ENCODE measurements at regions not wholly inside any gene's neighbourhood (a gene's known extent, or its start where the extent isn't known, plus 50 kb on each side); places are given as distances from the start of the nearest gene placed in this dataset.

DNA sequence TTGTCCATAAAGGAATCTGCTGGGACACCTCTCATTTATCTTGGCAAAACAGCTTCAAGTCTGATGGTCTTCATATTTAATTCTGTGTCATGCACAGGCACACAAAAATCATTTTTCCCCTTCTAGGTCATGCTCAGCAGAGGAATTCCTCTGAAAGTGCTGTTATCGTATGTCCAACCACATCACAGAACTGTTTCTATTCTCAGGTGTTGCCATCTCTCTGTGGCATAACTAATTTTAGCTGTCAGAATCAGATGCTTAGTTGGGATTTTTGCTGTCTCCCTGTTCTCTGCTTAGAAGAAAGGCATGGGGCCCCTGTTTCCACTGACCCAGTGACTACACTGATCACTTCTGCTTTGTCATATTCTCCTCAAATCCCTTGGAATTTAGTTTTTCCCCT is 608.0 kb upstream of the EPHA7 start:
- Histone ChIP-seq H3K4me3 (ENCODE audit: low read length in 2 of 2) (no peak overlapping the region), H3K9me3 (ENCODE audit: control insufficient read depth in 2 of 2, low read length in 2 of 2) (no peaks in the 10 kb centered on the region), H3K27me3 (ENCODE audit: control insufficient read depth in 2 of 2, insufficient read depth in 2 of 2, low read length in 2 of 2) (no peaks in the 10 kb centered on the region), H3K9ac (ENCODE audit: low read depth in 1 of 2, low read length in 2 of 2) (no peak overlapping the region), H3K4me1 (ENCODE audit: control insufficient read depth in 2 of 2, insufficient read depth in 2 of 2, low read length in 2 of 2) (no peaks in the 10 kb centered on the region), H3K36me3 (ENCODE audit: control insufficient read depth in 2 of 2, insufficient read depth in 2 of 2, low read length in 2 of 2) (no peaks in the 10 kb centered on the region), H3K27ac (ENCODE audit: low read depth in 2 of 2, low read length in 2 of 2) (no peak overlapping the region)

- Histone ChIP-seq H3K36me3 (ENCODE audit: control insufficient read depth in 2 of 2, insufficient read depth in 2 of 2, low read length in 2 of 2) (no peaks in the 10 kb centered on the region), H3K27ac (ENCODE audit: low read depth in 2 of 2, low read length in 2 of 2) (no peak overlapping the region), H3K9me3 (ENCODE audit: control insufficient read depth in 2 of 2, low read length in 2 of 2) (no peaks in the 10 kb centered on the region), H3K27me3 (ENCODE audit: control insufficient read depth in 2 of 2, insufficient read depth in 2 of 2, low read length in 2 of 2) (no peaks in the 10 kb centered on the region), H3K9ac (ENCODE audit: low read depth in 1 of 2, low read length in 2 of 2) (no peak overlapping the region), H3K4me3 (ENCODE audit: low read length in 2 of 2) (no peak overlapping the region), H3K4me1 (ENCODE audit: control insufficient read depth in 2 of 2, insufficient read depth in 2 of 2, low read length in 2 of 2) (no peaks in the 10 kb centered on the region)
These were observed 607.2 kb upstream of the EPHA7 start for GRCh38 chr6:94026575-94026974.

- H3K4me3 ChIP-seq (ENCODE audit: low read length in 2 of 2): no peak overlapping the region
- no peaks in the 10 kb centered on the region for H3K27me3 ChIP-seq (ENCODE audit: control insufficient read depth in 2 of 2, insufficient read depth in 2 of 2, low read length in 2 of 2)
- H3K36me3 ChIP-seq (ENCODE audit: control insufficient read depth in 2 of 2, insufficient read depth in 2 of 2, low read length in 2 of 2): no peaks in the 10 kb centered on the region
- H3K9ac ChIP-seq (ENCODE audit: low read depth in 1 of 2, low read length in 2 of 2): no peak overlapping the region
- H3K27ac ChIP-seq (ENCODE audit: low read depth in 2 of 2, low read length in 2 of 2): no peak overlapping the region
- no peaks in the 10 kb centered on the region for H3K4me1 ChIP-seq (ENCODE audit: control insufficient read depth in 2 of 2, insufficient read depth in 2 of 2, low read length in 2 of 2)
- no peaks in the 10 kb centered on the region for H3K9me3 ChIP-seq (ENCODE audit: control insufficient read depth in 2 of 2, low read length in 2 of 2)
These were observed 586.5 kb upstream of the EPHA7 start for GRCh38 chr6:94005835-94006234.

GRCh38 chr6:93992976-93993375 is 573.6 kb upstream of the EPHA7 start:
- Histone ChIP-seq H3K27ac (ENCODE audit: low read depth in 2 of 2, low read length in 2 of 2) (no peak overlapping the region), H3K36me3 (ENCODE audit: control insufficient read depth in 2 of 2, insufficient read depth in 2 of 2, low read length in 2 of 2) (no peaks in the 10 kb centered on the region), H3K4me1 (ENCODE audit: control insufficient read depth in 2 of 2, insufficient read depth in 2 of 2, low read length in 2 of 2) (no peaks in the 10 kb centered on the region), H3K4me3 (ENCODE audit: low read length in 2 of 2) (no peak overlapping the region), H3K9ac (ENCODE audit: low read depth in 1 of 2, low read length in 2 of 2) (no peak overlapping the region), H3K9me3 (ENCODE audit: control insufficient read depth in 2 of 2, low read length in 2 of 2) (no peaks in the 10 kb centered on the region), H3K27me3 (ENCODE audit: control insufficient read depth in 2 of 2, insufficient read depth in 2 of 2, low read length in 2 of 2) (no peaks in the 10 kb centered on the region)

DNA sequence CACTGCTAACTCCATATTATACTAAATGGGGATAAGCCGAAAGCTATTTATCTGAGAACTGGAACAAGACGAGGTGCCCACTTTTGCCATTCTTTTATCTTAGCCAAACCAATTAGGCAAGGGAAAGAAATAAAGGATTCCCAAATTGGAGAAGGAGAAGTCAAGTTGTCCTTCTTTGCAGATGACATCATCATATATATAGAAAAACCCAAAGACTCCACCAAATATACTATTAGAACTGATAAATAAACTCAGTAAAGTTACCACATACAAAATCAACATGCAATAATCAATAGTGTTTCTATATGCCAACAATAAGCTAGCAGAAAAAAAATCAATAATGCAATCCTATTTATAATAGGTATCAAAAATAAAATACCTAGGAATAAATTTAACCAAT is 570.3 kb upstream of the EPHA7 start:
- Histone ChIP-seq H3K4me3 (ENCODE audit: low read length in 2 of 2) (no peak overlapping the region), H3K4me1 (ENCODE audit: control insufficient read depth in 2 of 2, insufficient read depth in 2 of 2, low read length in 2 of 2) (no peaks in the 10 kb centered on the region), H3K36me3 (ENCODE audit: control insufficient read depth in 2 of 2, insufficient read depth in 2 of 2, low read length in 2 of 2) (no peaks in the 10 kb centered on the region), H3K27ac (ENCODE audit: low read depth in 2 of 2, low read length in 2 of 2) (no peak overlapping the region), H3K9ac (ENCODE audit: low read depth in 1 of 2, low read length in 2 of 2) (no peak overlapping the region), H3K27me3 (ENCODE audit: control insufficient read depth in 2 of 2, insufficient read depth in 2 of 2, low read length in 2 of 2) (no peaks in the 10 kb centered on the region), H3K9me3 (ENCODE audit: control insufficient read depth in 2 of 2, low read length in 2 of 2) (no peaks in the 10 kb centered on the region)

DNA sequence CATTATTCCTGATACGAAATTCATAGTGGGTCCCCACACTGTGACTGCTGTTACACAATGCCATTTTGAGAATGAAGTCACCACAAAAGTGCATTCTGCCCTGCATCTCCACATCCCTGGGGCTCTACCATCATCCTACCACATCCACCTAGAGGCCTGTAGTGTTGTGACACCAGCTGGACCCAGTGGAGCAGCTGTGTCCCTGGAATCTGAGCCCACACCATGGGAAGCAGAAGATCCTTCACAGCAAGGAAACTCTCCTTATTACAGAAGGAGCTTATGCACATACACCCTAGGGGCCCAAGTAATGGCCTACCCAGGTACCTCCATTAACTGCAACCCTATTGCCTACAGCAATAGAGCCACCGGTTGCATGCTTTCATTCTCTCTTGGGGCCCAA is 566.6 kb upstream of the EPHA7 start:
- Histone ChIP-seq H3K36me3 (ENCODE audit: control insufficient read depth in 2 of 2, insufficient read depth in 2 of 2, low read length in 2 of 2) (no peaks in the 10 kb centered on the region), H3K9ac (ENCODE audit: low read depth in 1 of 2, low read length in 2 of 2) (no peak overlapping the region), H3K4me1 (ENCODE audit: control insufficient read depth in 2 of 2, insufficient read depth in 2 of 2, low read length in 2 of 2) (no peaks in the 10 kb centered on the region), H3K4me3 (ENCODE audit: low read length in 2 of 2) (no peak overlapping the region), H3K9me3 (ENCODE audit: control insufficient read depth in 2 of 2, low read length in 2 of 2) (no peaks in the 10 kb centered on the region), H3K27ac (ENCODE audit: low read depth in 2 of 2, low read length in 2 of 2) (no peak overlapping the region), H3K27me3 (ENCODE audit: control insufficient read depth in 2 of 2, insufficient read depth in 2 of 2, low read length in 2 of 2) (no peaks in the 10 kb centered on the region)

DNA sequence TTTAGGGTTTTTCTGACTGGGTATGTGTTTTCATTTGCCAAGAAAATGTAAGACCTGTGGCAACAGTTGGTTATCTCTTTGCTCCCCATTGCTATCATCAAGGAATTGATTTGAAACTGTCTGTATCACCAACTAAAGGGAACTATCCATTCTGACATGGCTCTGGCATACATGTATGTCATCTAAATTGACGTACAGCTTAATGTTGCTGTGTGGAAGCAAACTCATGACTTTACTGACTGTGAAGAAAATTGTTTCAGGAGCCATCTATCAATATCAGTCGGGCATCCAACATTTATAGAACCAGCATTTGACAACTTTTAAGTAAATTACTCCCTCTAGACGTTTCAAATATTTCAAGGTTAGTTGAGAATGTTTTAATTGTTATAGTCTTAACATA is 555.8 kb upstream of the EPHA7 start:
- Histone ChIP-seq H3K9me3 (ENCODE audit: control insufficient read depth in 2 of 2, low read length in 2 of 2) (no peaks in the 10 kb centered on the region), H3K4me3 (ENCODE audit: low read length in 2 of 2) (no peak overlapping the region), H3K27ac (ENCODE audit: low read depth in 2 of 2, low read length in 2 of 2) (no peak overlapping the region), H3K36me3 (ENCODE audit: control insufficient read depth in 2 of 2, insufficient read depth in 2 of 2, low read length in 2 of 2) (no peaks in the 10 kb centered on the region), H3K4me1 (ENCODE audit: control insufficient read depth in 2 of 2, insufficient read depth in 2 of 2, low read length in 2 of 2) (no peaks in the 10 kb centered on the region), H3K27me3 (ENCODE audit: control insufficient read depth in 2 of 2, insufficient read depth in 2 of 2, low read length in 2 of 2) (no peaks in the 10 kb centered on the region), H3K9ac (ENCODE audit: low read depth in 1 of 2, low read length in 2 of 2) (no peak overlapping the region)

- H3K9me3 ChIP-seq (ENCODE audit: control insufficient read depth in 2 of 2, low read length in 2 of 2): no peaks in the 10 kb centered on the region
- H3K4me1 ChIP-seq (ENCODE audit: control insufficient read depth in 2 of 2, insufficient read depth in 2 of 2, low read length in 2 of 2): no peaks in the 10 kb centered on the region
- H3K27ac ChIP-seq (ENCODE audit: low read depth in 2 of 2, low read length in 2 of 2): no peak overlapping the region
- no peaks in the 10 kb centered on the region for H3K27me3 ChIP-seq (ENCODE audit: control insufficient read depth in 2 of 2, insufficient read depth in 2 of 2, low read length in 2 of 2)
- H3K4me3 ChIP-seq (ENCODE audit: low read length in 2 of 2): no peak overlapping the region
- no peak overlapping the region for H3K9ac ChIP-seq (ENCODE audit: low read depth in 1 of 2, low read length in 2 of 2)
- H3K36me3 ChIP-seq (ENCODE audit: control insufficient read depth in 2 of 2, insufficient read depth in 2 of 2, low read length in 2 of 2): no peaks in the 10 kb centered on the region
These were observed 555.0 kb upstream of the EPHA7 start for GRCh38 chr6:93974332-93974731.

DNA sequence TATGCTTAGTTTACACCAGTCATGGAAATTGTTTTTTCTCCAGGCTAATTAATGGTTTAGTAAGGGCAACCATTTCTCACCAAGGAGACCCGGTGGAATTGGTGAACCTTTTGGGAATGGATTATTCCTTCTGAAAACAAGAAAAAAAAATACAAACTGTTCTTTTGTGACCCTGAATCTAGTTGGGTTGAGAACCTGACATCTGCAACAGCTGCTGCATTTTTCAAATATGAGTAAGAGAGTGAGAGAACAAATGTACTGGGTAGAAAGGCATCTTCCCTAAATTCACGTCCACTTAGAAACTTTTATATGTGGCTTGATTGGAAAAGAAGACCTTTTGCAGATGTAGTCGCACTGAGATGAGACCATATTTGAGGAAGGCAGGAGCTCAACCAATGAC is 553.4 kb upstream of the EPHA7 start:
- H3K9ac ChIP-seq (ENCODE audit: low read depth in 1 of 2, low read length in 2 of 2): no peak overlapping the region
- no peak overlapping the region for H3K27ac ChIP-seq (ENCODE audit: low read depth in 2 of 2, low read length in 2 of 2)
- no peaks in the 10 kb centered on the region for H3K27me3 ChIP-seq (ENCODE audit: control insufficient read depth in 2 of 2, insufficient read depth in 2 of 2, low read length in 2 of 2)
- peaks cover 0 to under 1% of the 10 kb centered on the region in 2 donors for H3K4me1 ChIP-seq (ENCODE audit: control insufficient read depth in 2 of 2, insufficient read depth in 2 of 2, low read length in 2 of 2)
- no peak overlapping the region for H3K4me3 ChIP-seq (ENCODE audit: low read length in 2 of 2)
- H3K36me3 ChIP-seq (ENCODE audit: control insufficient read depth in 2 of 2, insufficient read depth in 2 of 2, low read length in 2 of 2): no peaks in the 10 kb centered on the region
- no peaks in the 10 kb centered on the region for H3K9me3 ChIP-seq (ENCODE audit: control insufficient read depth in 2 of 2, low read length in 2 of 2)

DNA sequence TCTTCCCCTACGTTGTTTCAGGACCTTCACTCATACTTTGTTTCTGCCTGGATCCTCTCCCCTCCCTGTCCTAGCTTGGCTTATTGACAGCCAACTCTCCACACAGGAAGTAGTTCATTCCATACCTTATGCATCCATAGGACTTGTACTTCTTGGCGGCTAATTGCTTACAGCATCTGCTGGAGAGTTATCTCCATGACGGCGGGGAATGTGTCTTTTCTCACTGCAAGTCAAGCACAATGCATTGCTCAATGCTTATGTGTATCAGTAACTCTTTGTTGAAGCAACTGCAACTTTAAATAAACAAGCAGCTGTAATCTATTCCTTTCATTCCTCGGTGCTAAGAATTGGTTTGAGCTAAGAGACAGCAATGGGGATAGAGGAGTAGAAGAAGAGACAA is 551.3 kb upstream of the EPHA7 start:
- Histone ChIP-seq H3K9me3 (ENCODE audit: control insufficient read depth in 2 of 2, low read length in 2 of 2) (no peaks in the 10 kb centered on the region), H3K27me3 (ENCODE audit: control insufficient read depth in 2 of 2, insufficient read depth in 2 of 2, low read length in 2 of 2) (no peaks in the 10 kb centered on the region), H3K4me3 (ENCODE audit: low read length in 2 of 2) (no peak overlapping the region), H3K4me1 (ENCODE audit: control insufficient read depth in 2 of 2, insufficient read depth in 2 of 2, low read length in 2 of 2) (peaks cover 0 to 14% of the 10 kb centered on the region in 2 donors), H3K9ac (ENCODE audit: low read depth in 1 of 2, low read length in 2 of 2) (no peak overlapping the region), H3K27ac (ENCODE audit: low read depth in 2 of 2, low read length in 2 of 2) (no peak overlapping the region), H3K36me3 (ENCODE audit: control insufficient read depth in 2 of 2, insufficient read depth in 2 of 2, low read length in 2 of 2) (no peaks in the 10 kb centered on the region)

DNA sequence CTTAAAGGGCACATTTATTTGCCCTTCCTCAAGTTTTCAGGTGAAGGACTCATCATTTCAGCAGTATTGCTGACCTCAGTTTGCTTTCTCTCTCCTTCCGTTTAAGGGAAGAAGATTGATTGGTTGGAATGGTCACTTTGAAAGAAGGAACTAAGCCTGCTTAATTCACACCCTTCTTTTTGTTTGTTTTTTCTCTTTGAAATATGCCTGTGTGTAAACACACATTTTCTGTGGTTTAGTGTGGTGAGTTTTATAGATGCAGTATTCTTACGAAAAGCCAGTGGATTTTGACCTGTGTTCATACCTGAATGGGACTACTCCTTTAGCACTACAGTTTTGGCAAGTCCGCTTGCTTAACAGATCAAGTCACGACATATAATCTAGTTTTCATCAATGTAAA is 548.8 kb upstream of the EPHA7 start:
- no peaks in the 10 kb centered on the region for H3K9me3 ChIP-seq (ENCODE audit: control insufficient read depth in 2 of 2, low read length in 2 of 2)
- H3K27ac ChIP-seq (ENCODE audit: low read depth in 2 of 2, low read length in 2 of 2): peak overlapping the region in 1 of 2 donors; percentile 50
- no peaks in the 10 kb centered on the region for H3K36me3 ChIP-seq (ENCODE audit: control insufficient read depth in 2 of 2, insufficient read depth in 2 of 2, low read length in 2 of 2)
- H3K9ac ChIP-seq (ENCODE audit: low read depth in 1 of 2, low read length in 2 of 2): no peak overlapping the region
- no peaks in the 10 kb centered on the region for H3K27me3 ChIP-seq (ENCODE audit: control insufficient read depth in 2 of 2, insufficient read depth in 2 of 2, low read length in 2 of 2)
- H3K4me3 ChIP-seq (ENCODE audit: low read length in 2 of 2): no peak overlapping the region
- H3K4me1 ChIP-seq (ENCODE audit: control insufficient read depth in 2 of 2, insufficient read depth in 2 of 2, low read length in 2 of 2): peaks cover 0 to 14% of the 10 kb centered on the region in 2 donors
